AG09309 (cell line): ENCODE measurements at regions not wholly inside any gene's neighbourhood (a gene's known extent, or its start where the extent isn't known, plus 50 kb on each side); places are given as distances from the start of the nearest gene placed in this dataset.
"Not testable (repeated sequence)": the region's sequence is repeated elsewhere in the genome, so short reads cannot be mapped to it uniquely, and the experiment has no call there.

Source experiments
- DNase-seq: peaks from one replicate; pipeline ENCODE4 v3.0.0-alpha.2; 2010; ENCODE audit warnings: low read depth
- H3K4me3 ChIP-seq: 2 replicates; pipeline ENCODE4 v1.5.1; 2011; ENCODE audit warnings: mild to moderate bottlenecking, low read depth, low read length, moderate library complexity; ENCODE audit not compliant: control insufficient read depth
- TF ChIP-seq, protein P1 (sequence below): IDR thresholded peaks from 2 replicates; pipeline ENCODE4 v1.5.1; 2011; ENCODE audit warnings: mild to moderate bottlenecking, low read depth, low read length, inconsistent platforms; ENCODE audit not compliant: insufficient read depth, control insufficient read depth; ENCODE audit errors: missing control alignments

DNA sequence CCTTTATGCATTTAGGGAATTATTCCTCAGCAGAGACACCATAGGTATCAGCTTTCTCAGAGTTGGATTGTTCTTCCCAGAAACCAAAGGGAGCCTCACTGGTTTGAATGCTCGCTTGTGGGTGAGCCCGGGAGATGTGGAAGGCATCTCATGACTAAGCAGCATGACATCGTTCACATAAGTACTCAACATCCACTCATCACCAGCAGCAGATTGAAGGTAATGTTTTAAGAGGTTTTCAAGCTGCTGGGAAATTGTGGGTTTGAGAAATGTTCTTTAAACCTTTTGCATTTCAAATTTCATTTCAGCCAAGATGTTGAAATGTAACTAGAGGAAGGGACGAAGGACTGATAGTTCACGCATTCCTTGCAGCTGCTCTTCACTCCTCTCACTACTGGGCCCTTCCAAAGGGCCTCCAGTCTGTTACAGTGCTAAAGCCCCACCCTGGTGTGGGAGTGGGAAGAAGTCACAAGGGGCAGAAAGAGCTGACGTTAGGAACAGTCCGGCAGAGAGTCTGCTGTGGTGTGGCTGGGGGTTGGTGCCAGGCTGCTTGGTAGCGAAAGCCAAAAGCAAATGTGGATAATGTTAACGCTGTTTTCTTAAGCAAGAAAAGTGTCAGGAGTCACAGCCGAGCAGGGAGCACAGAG is 324.5 kb upstream of the EPHA4 start:
- no peak for DNase-seq
- H3K4me3 ChIP-seq = no peak overlapping the region
- TF ChIP-seq, protein P1, sequence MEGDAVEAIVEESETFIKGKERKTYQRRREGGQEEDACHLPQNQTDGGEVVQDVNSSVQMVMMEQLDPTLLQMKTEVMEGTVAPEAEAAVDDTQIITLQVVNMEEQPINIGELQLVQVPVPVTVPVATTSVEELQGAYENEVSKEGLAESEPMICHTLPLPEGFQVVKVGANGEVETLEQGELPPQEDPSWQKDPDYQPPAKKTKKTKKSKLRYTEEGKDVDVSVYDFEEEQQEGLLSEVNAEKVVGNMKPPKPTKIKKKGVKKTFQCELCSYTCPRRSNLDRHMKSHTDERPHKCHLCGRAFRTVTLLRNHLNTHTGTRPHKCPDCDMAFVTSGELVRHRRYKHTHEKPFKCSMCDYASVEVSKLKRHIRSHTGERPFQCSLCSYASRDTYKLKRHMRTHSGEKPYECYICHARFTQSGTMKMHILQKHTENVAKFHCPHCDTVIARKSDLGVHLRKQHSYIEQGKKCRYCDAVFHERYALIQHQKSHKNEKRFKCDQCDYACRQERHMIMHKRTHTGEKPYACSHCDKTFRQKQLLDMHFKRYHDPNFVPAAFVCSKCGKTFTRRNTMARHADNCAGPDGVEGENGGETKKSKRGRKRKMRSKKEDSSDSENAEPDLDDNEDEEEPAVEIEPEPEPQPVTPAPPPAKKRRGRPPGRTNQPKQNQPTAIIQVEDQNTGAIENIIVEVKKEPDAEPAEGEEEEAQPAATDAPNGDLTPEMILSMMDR = no peak

- no peak for DNase-seq
- H3K4me3 ChIP-seq = no peak overlapping the region
- TF ChIP-seq, protein P1 = no peak
These were observed 323.4 kb upstream of the EPHA4 start for GRCh38 chr2:221895366-221896121.

DNA sequence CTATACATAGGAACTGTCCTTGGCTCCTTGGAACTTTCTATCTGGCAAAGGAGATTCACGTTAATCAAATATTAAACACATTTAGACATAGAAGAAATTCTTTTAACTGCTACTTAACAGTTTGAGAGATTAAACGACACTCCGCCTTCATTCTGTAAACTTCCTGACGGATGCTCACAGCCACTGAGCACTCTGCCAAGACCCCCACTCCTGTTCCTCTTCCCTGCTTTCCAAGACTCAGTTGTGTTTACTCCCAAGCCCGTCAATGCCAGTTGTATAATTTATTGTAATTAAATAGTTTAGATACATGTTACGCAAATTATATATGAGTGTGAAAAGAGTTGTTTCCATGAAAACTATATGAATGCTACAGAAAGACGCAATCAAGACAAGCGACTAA is 321.4 kb upstream of the EPHA4 start:
- TF ChIP-seq, protein P1 = no peak
- no peak overlapping the region for H3K4me3 ChIP-seq
- no peak for DNase-seq

- not testable (repeated sequence) for H3K4me3 ChIP-seq, DNase-seq
These were observed 319.9 kb upstream of the EPHA4 start for GRCh38 chr2:221892006-221892405.

DNA sequence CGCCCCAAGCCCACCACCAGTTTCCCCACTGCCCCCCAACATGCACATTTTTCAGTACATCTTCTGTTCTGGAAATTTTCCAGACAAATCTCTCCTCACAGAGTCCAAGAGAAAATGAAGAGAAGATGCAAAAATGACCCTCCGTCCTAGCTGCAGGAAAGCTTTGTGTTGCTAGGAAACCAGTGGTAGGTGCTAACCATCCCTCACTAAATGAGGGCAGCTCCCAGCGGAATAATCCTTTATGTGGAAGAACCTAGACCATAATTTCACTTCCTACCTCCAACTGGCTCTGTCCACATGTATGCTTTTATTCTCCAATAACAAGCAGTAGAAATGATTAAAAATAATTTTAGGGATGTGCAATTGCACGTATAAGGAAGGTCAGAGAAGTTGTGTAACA is 311.9 kb upstream of the EPHA4 start:
- no peak overlapping the region for H3K4me3 ChIP-seq
- DNase-seq = no peak
- TF ChIP-seq, protein P1 = no peak

DNA sequence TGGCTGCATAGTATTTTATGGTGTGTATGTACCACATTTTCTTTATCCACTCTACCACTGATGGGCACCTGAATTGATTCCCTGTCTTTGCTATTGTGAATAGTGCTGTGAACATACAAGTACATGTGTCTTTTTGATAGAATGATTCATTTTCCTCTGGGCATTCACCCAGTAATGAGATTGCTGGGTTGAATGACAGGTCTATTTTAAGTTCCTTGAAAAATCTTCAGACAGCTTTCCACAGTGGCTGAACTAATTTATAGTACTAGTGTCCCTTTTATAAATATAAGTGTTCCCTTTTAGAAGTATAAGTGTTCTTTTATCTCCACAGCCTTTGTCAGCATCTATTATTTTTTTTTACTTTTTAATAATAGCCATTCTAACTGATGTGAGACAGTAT is 303.9 kb upstream of the EPHA4 start:
- no peak overlapping the region for H3K4me3 ChIP-seq
- DNase-seq = no peak
- TF ChIP-seq, protein P1 = no peak

DNA sequence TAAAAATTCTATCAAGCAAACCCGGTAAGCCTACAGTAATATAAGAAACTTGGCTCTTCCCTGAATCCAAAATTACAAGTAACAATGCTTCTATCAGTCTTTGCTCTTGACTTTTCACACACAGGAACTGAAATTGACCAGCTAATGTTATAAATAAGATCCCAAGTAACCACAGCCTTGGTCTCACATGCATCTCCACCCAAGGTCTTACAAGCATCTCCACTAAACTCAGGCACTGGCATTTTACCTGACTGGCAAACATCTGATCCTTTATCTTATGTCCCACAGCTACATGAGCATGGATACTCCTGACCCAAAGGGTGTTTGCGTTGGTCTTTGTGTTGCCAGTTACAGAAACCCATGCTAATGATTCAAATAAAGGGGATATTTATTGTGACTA is 302.3 kb upstream of the EPHA4 start:
- DNase-seq = no peak
- H3K4me3 ChIP-seq = no peak overlapping the region
- TF ChIP-seq, protein P1 = no peak
